WERI-Rb-1 (cell line): ENCODE measurements at regions not wholly inside any gene's neighbourhood (a gene's known extent, or its start where the extent isn't known, plus 50 kb on each side); places are given as distances from the start of the nearest gene placed in this dataset.

Experiments used
- DNase-seq: peaks from one replicate; pipeline ENCODE4 v3.0.0-alpha.2; 2020
- H3K27ac ChIP-seq: fragments of 250-450 bp; sonication (Bioruptor Pico); 2 replicates; pipeline ENCODE4 v1.5.1; 2020; ENCODE audit warnings: mild to moderate bottlenecking, moderate library complexity
- H3K27me3 ChIP-seq: fragments of 250-450 bp; sonication (Bioruptor Pico); 2 replicates; pipeline ENCODE4 v1.5.1; 2021; ENCODE audit warnings: mild to moderate bottlenecking, low read depth, moderate library complexity; ENCODE audit not compliant: insufficient read depth, severe bottlenecking
- H3K36me3 ChIP-seq: fragments of 250-450 bp; sonication (Bioruptor Pico); 2 replicates; pipeline ENCODE4 v1.5.1; 2020; ENCODE audit warnings: mild to moderate bottlenecking, moderate library complexity
- H3K4me3 ChIP-seq: 2 replicates; pipeline ENCODE4 v1.5.1; 2011; ENCODE audit warnings: low read depth, mild to moderate bottlenecking, control low read depth, low read length
- H3K9me3 ChIP-seq: fragments of 250-450 bp; sonication (Bioruptor Pico); 2 replicates; pipeline ENCODE4 v1.5.1; 2021; ENCODE audit warnings: mild to moderate bottlenecking, moderate library complexity; ENCODE audit not compliant: severe bottlenecking
- TF ChIP-seq, protein P1 (sequence below): IDR thresholded peaks from 2 replicates; pipeline ENCODE4 v1.5.1; 2011; ENCODE audit warnings: low read depth, mild to moderate bottlenecking, control low read depth, inconsistent platforms, low read length

DNA sequence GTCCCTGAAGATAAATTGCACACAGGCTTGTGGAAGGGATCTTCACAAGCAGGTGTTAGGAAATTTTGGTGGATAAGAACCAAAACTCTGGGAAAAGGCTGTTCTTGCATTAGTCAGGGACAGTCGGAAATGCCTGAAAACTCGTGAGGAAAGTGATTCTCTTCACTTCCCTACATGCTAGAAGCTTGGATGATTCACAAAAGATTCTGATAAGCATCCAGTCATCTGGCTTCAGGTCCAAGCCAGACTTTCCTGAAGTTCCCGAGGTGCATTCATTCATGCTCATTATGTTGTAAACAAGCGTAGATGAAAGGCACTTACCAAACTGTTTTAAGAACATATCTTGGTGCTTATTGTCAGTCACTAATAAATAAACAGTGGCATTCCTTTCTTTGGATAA, 1028.7 kb downstream of the NTRK3 start:
- TF ChIP-seq, protein P1, sequence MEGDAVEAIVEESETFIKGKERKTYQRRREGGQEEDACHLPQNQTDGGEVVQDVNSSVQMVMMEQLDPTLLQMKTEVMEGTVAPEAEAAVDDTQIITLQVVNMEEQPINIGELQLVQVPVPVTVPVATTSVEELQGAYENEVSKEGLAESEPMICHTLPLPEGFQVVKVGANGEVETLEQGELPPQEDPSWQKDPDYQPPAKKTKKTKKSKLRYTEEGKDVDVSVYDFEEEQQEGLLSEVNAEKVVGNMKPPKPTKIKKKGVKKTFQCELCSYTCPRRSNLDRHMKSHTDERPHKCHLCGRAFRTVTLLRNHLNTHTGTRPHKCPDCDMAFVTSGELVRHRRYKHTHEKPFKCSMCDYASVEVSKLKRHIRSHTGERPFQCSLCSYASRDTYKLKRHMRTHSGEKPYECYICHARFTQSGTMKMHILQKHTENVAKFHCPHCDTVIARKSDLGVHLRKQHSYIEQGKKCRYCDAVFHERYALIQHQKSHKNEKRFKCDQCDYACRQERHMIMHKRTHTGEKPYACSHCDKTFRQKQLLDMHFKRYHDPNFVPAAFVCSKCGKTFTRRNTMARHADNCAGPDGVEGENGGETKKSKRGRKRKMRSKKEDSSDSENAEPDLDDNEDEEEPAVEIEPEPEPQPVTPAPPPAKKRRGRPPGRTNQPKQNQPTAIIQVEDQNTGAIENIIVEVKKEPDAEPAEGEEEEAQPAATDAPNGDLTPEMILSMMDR, result no peak
- H3K4me3 ChIP-seq, result no peak overlapping the region
- no peaks in the 10 kb centered on the region for H3K27me3 ChIP-seq
- H3K36me3 ChIP-seq, result no peaks in the 10 kb centered on the region
- no peaks in the 10 kb centered on the region for H3K9me3 ChIP-seq
- no peak for DNase-seq
- no peak overlapping the region for H3K27ac ChIP-seq

DNA sequence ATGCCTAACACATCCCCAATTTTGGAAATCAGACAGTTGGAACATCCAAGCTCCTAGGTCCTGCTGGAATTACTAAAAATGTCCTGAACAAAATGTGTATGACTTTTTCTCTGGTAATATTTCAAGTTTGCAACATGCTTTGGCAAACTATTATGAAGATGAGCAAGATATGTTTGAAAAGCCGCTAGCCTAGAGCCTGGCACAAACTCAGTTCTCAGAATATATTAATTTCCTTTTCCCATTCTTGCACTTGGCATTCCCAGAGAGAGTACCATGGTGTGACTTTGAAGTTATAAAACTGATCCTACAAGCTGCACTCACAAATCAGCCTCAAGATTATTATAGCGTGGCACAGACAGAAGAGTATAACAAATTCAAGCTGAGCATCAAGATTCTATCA, 1031.1 kb downstream of the NTRK3 start:
- no peak for DNase-seq
- no peaks in the 10 kb centered on the region for H3K36me3 ChIP-seq
- no peaks in the 10 kb centered on the region for H3K9me3 ChIP-seq
- H3K27me3 ChIP-seq, result no peaks in the 10 kb centered on the region
- TF ChIP-seq, protein P1, result no peak
- H3K4me3 ChIP-seq, result no peak overlapping the region
- no peak overlapping the region for H3K27ac ChIP-seq

DNA sequence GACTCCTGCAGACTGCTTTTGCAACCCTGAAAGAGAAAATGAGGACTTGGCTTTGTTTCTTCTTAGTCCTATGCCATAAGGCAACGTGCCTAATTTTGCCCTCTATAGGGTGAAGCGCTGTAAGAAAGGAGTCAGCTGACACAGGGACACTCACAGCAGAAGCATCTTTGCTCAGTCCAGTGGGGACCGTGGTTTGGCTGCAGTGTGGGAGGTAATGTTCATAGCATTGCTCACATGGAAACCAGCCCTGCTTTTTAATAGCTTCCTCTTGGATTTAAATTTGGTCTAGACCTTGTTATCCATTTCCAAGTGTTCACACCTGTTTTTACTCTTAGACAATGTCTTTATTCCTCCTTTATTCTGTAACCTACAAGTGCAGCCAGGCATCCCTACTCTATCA, 1032.1 kb downstream of the NTRK3 start:
- no peak overlapping the region for H3K27ac ChIP-seq
- H3K27me3 ChIP-seq, result no peaks in the 10 kb centered on the region
- H3K9me3 ChIP-seq, result no peaks in the 10 kb centered on the region
- H3K36me3 ChIP-seq, result no peaks in the 10 kb centered on the region
- no peak overlapping the region for H3K4me3 ChIP-seq
- TF ChIP-seq, protein P1, result no peak
- DNase-seq, result no peak

DNA sequence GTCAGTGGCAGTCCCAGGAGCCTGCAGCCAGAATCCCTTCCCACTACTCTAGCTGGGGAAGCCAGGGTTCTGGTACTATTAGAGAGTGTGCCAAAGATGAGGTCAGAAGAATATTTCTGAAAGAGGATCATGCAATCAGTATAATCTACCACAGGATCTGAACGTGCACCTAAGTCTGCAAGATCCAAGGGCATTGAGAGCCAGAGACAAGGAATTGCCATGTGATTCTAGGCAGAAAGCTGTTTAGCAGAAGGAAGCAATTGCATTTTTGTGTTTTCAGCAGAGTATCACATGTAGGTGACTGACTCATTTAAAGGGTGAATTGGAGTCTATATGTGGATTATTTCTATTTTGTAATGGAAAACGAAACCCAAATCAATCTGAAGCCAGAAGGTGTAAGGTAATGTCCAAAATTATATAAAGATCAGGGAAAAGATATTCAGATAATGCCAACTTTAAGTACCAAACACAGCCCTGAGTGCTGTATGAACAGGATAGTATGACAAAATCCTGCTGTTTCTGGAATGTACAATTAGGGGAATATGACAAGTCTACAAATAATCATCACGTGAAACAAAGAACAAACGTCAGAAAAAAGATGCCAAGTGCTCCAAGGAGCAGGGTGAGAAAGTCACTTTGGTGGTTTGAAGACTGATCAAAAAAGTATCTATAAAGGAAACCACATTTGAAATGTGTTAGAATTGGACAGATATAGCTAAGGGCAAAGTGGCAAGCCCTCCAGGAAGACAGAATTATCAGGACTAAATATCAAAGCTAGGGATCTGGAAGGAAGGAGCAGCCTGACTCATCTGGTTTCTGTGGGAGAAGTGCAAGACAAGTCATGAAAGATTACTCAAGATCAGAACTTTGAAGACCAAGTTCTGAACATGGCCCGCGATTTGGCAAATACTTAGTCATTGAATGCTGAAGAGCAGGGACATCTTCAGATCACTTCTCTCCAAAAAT, 1036.6 kb downstream of the NTRK3 start:
- H3K27ac ChIP-seq, result no peak overlapping the region
- H3K4me3 ChIP-seq, result no peak overlapping the region
- DNase-seq, result no peak
- no peaks in the 10 kb centered on the region for H3K9me3 ChIP-seq
- TF ChIP-seq, protein P1, result no peak
- no peaks in the 10 kb centered on the region for H3K27me3 ChIP-seq
- no peaks in the 10 kb centered on the region for H3K36me3 ChIP-seq

DNA sequence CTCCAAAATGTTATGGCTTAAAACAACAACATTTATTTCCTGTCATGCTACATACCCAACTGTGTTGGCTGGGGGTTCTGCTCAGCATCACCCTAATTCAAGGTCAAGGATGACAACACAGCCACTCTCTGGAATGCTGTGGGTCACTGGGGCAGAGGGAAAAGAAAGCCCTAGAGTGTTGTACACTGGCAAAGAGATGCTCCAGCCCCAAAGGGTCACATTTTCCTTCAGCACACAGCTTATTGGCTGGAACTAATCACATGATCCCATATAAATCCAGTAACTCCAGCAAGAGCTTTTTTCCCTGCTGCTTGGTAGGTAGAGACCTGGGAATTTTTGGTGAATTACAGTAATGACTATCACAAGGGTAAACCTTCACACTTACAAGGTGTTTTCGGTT, 1041.4 kb downstream of the NTRK3 start:
- H3K4me3 ChIP-seq, result no peak overlapping the region
- no peaks in the 10 kb centered on the region for H3K27me3 ChIP-seq
- no peaks in the 10 kb centered on the region for H3K36me3 ChIP-seq
- TF ChIP-seq, protein P1, result no peak
- no peak overlapping the region for H3K27ac ChIP-seq
- no peak for DNase-seq
- no peaks in the 10 kb centered on the region for H3K9me3 ChIP-seq
